ENCODE measurements at regions not wholly inside any gene's neighbourhood (a gene's known extent, or its start where the extent isn't known, plus 50 kb on each side); places are given as distances from the start of the nearest gene placed in this dataset.

DNA sequence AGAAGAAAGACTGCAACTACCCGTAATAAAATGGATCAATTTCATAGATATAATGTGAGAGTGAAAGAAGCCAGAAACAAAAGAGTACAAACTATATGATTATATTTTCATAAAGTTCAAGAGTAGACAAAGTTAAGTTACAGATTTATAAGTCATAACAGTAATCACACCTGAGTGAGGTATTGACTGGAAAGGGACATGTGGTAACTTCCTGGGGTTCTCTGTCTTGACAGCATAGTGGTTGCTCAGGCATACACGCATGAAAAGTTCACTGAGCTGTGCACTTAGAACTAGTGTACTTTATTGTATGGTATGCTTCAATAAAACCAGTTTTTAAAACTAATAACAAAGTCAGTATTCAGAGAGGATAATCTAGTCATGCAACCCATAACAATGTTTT is 653.6 kb downstream of the EPM2A start:
- WGBS, 2 experiments (ENCODE audit: extremely low coverage in 1 of 2, insufficient coverage in 1 of 2, insufficient read length in 1 of 2, insufficient replicate concordance in 2 of 2, low coverage in 1 of 2, low lambda C conversion rate in 2 of 2, missing lambda C conversion rate in 1 of 2): 87% methylated on average over 2 of the region's 2 CpGs; no CpG with 5 or more reads in 1 of the 2 experiments
- no peaks in the 10 kb centered on the region for H3K79me2 ChIP-seq (ENCODE audit: control insufficient read depth in 1 of 2, insufficient read depth in 2 of 2, low read length in 2 of 2)
- H3K9me3 ChIP-seq (ENCODE audit: insufficient read depth in 2 of 2, low read depth in 1 of 2, low read length in 1 of 2): no peaks in the 10 kb centered on the region

More for the DNA sequence above, 653.6 kb downstream of the EPM2A start:
- H3K23ac ChIP-seq (ENCODE audit: insufficient read length): no peak overlapping the region
- H4K8ac ChIP-seq (ENCODE audit: extremely low read depth, insufficient read depth, low read length): no peak overlapping the region
- H3K14ac ChIP-seq (ENCODE audit: insufficient read length): no peak overlapping the region
- no peak overlapping the region for H4K91ac ChIP-seq (replicated peaks; ENCODE audit: insufficient read length, low read length)
- DNase-seq (ENCODE audit: low read depth in 1 of 2, low spot score in 2 of 2) (no peak), FAIRE-seq (no peak)
- peaks cover 0 to 3% (median 0%) of the 10 kb centered on the region in 4 experiments; a peak in 1 of 7 replicates for H3K4me1 ChIP-seq (replicated peaks in 1 of 4; ENCODE audit: control insufficient read depth in 3 of 4, insufficient read depth in 4 of 4, low read length in 3 of 4)
- no peak overlapping the region for H2BK12ac ChIP-seq (ENCODE audit: low read depth, low read length)
- no peaks in the 10 kb centered on the region for H4K20me1 ChIP-seq (replicated peaks in 1 of 2; ENCODE audit: control insufficient read depth in 1 of 2, insufficient read depth in 2 of 2, low read length in 2 of 2)
- H3K23me2 ChIP-seq (ENCODE audit: low read depth, low read length): no peaks in the 10 kb centered on the region
- no peak overlapping the region for H3K4me2 ChIP-seq (ENCODE audit: insufficient read depth in 1 of 2, low read depth in 2 of 2, low read length in 2 of 2)
- H3K79me1 ChIP-seq (ENCODE audit: low read depth, low read length): no peaks in the 10 kb centered on the region
- H3K56ac ChIP-seq (replicated peaks; ENCODE audit: insufficient read length, low read depth, low read length): no peak overlapping the region
- no peak overlapping the region for H3K9ac ChIP-seq (replicated peaks in 1 of 4; ENCODE audit: extremely low read depth in 1 of 4, low read depth in 3 of 4, low read length in 3 of 4)
- no peak overlapping the region for H3K4ac ChIP-seq (replicated peaks; ENCODE audit: insufficient read length, low read depth, low read length)
- TF ChIP-seq CREB1 (IDR thresholded peaks at IDR 0.05) (no peak), MAFK (IDR thresholded peaks at IDR 0.05; ENCODE audit: low read depth, low read length) (no peak), SIRT6 (IDR thresholded peaks at IDR 0.05; ENCODE audit: low read length) (no peak), CHD2 (IDR thresholded peaks at IDR 0.05; ENCODE audit: low read length) (no peak), FOSL1 (IDR thresholded peaks at IDR 0.05; ENCODE audit: insufficient read depth, low read depth, low read length) (no peak), NRF1 (IDR thresholded peaks at IDR 0.05; ENCODE audit: low read depth, low read length) (no peak), BACH1 (IDR thresholded peaks at IDR 0.05; ENCODE audit: low read length) (no peak), POLR2AphosphoS5 (IDR thresholded peaks at IDR 0.05; ENCODE audit: low read depth, low read length) (no peak), TAF7 (optimal IDR thresholded peaks at IDR 0.05; ENCODE audit: borderline replicate concordance, low read depth, low read length) (no peak), TBP (IDR thresholded peaks at IDR 0.05; ENCODE audit: low read depth, low read length) (no peak), PHF8 (conservative IDR thresholded peaks at IDR 0.05; ENCODE audit: low read depth, low read length) (no peak)
- TF ChIP-seq, protein P1, sequence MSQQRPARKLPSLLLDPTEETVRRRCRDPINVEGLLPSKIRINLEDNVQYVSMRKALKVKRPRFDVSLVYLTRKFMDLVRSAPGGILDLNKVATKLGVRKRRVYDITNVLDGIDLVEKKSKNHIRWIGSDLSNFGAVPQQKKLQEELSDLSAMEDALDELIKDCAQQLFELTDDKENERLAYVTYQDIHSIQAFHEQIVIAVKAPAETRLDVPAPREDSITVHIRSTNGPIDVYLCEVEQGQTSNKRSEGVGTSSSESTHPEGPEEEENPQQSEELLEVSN (IDR thresholded peaks at IDR 0.05): no peak
- no peak overlapping the region for H2BK15ac ChIP-seq (ENCODE audit: low read length)
- no peaks in the 10 kb centered on the region for H3K27me3 ChIP-seq (replicated peaks in 1 of 4; ENCODE audit: control insufficient read depth in 3 of 4, extremely low read depth in 1 of 4, insufficient read depth in 3 of 4, low read length in 3 of 4)
- no peak overlapping the region for H2BK120ac ChIP-seq (replicated peaks; ENCODE audit: low read depth, low read length)
- no peak overlapping the region for H3K27ac ChIP-seq (ENCODE audit: low read depth, low read length)
- H3K36me3 ChIP-seq (ENCODE audit: control insufficient read depth in 2 of 4, insufficient read depth in 4 of 4, low read length in 3 of 4): no peaks in the 10 kb centered on the region
- no peak overlapping the region for H3K18ac ChIP-seq (ENCODE audit: extremely low read depth, low read length)
- H2AFZ ChIP-seq (ENCODE audit: low read length): no peak overlapping the region
- no peak overlapping the region for H4K5ac ChIP-seq (ENCODE audit: insufficient read length, low read depth, low read length)
- ChIA-PET CTCF (ENCODE audit: partially characterized antibody) (no interaction called here), POLR2A (ENCODE audit: partially characterized antibody) (no interaction called here)
- H2BK5ac ChIP-seq (ENCODE audit: low read depth, low read length): no peak overlapping the region
- no peak overlapping the region for H2BK20ac ChIP-seq (ENCODE audit: low read length)
- H2AK5ac ChIP-seq (ENCODE audit: low read depth, low read length): no peak overlapping the region
- H3K4me3 ChIP-seq (ENCODE audit: extremely low read depth in 1 of 4, insufficient read depth in 2 of 4, low read depth in 3 of 4, low read length in 4 of 4): no peak overlapping the region

All from H1 (cell line).